SJSA1 (cell line): ENCODE measurements at regions not wholly inside any gene's neighbourhood (a gene's known extent, or its start where the extent isn't known, plus 50 kb on each side); places are given as distances from the start of the nearest gene placed in this dataset.
"Not testable (repeated sequence)": the region's sequence is repeated elsewhere in the genome, so short reads cannot be mapped to it uniquely, and the experiment has no call there.

Experiments
- DNase-seq, 2 experiments: peaks; one replicate each; pipeline ENCODE4 v3.0.0-alpha.2; 2015 to 2020; ENCODE audit warnings: low spot score in 2 of 2, low read depth in 1 of 2
- H3K27ac ChIP-seq: fragments of 250-450 bp; sonication (Bioruptor Pico); 2 replicates; pipeline ENCODE4 v1.5.1; 2020; ENCODE audit warnings: mild to moderate bottlenecking, moderate library complexity
- H3K27me3 ChIP-seq: fragments of 250-450 bp; sonication (Bioruptor Pico); replicated peaks from 2 replicates; pipeline ENCODE4 v1.5.1; 2020; ENCODE audit warnings: mild to moderate bottlenecking, moderate library complexity
- H3K36me3 ChIP-seq: fragments of 250-450 bp; sonication (Bioruptor Pico); 2 replicates; pipeline ENCODE4 v1.5.1; 2020; ENCODE audit warnings: mild to moderate bottlenecking
- H3K4me1 ChIP-seq: fragments of 250-450 bp; sonication (Bioruptor Pico); replicated peaks from 2 replicates; pipeline ENCODE4 v1.6.1; 2021; ENCODE audit warnings: mild to moderate bottlenecking
- H3K4me3 ChIP-seq: fragments of 250-450 bp; sonication (Bioruptor Pico); 2 replicates; pipeline ENCODE4 v1.5.1; 2020; ENCODE audit warnings: mild to moderate bottlenecking
- H3K9me3 ChIP-seq: fragments of 250-450 bp; sonication (Bioruptor Pico); replicated peaks from 2 replicates; pipeline ENCODE4 v1.5.1; 2020; ENCODE audit warnings: mild to moderate bottlenecking

DNA sequence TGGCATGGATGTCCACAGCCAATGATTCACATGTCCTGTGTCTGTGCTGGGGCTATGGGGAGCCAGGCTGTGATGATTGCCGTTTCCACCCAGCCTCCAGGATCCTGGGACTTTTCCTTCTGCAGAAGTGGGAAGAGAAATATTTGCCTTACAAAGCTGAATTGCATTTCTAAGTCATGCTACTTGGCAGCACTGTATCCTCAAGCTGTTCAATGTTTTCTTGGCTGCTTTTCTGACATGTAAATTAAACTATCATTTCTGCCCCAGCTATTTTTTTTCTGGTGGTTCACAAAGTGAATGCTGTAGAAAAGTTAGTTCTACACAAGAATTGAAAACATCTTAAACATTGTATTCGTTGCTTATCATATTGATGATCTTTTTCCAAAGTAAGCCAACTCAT is 51.9 kb upstream of the TCERG1L start:
- Histone ChIP-seq H3K27ac (no peak overlapping the region), H3K4me1 (no peaks in the 10 kb centered on the region), H3K4me3 (no peak overlapping the region), H3K36me3 (no peaks in the 10 kb centered on the region), H3K27me3 (no peaks in the 10 kb centered on the region), H3K9me3 (peaks cover 3% of the 10 kb centered on the region; the same call in 1 of the 2 replicates)
- no peak for DNase-seq

DNA sequence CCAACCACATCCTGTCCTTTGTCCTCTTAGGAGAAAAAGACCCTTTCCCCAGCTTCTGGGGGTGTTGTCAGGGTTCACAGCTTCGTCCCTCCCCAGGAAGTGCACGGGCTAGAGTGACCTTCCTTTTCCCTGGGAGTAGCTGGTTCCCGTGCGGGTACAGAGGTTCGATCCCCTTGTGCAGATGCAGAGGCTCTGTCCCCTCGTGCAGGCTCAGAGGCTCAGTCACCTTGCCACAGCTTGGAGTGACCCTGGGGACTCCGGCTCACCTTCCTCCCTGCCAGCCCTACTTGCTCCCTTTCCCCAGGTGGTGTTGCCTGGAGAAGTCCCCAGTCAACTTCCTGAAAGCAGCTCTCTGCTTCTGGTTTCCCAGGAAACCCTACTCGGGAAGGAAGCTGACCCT is 60.0 kb upstream of the TCERG1L start:
- peaks cover 14% of the 10 kb centered on the region; the same call in 1 of the 2 replicates for H3K9me3 ChIP-seq
- no peak overlapping the region for H3K4me3 ChIP-seq
- no peaks in the 10 kb centered on the region for H3K4me1 ChIP-seq
- H3K27me3 ChIP-seq = no peaks in the 10 kb centered on the region
- H3K27ac ChIP-seq = no peak overlapping the region
- no peaks in the 10 kb centered on the region for H3K36me3 ChIP-seq
- no peak for DNase-seq

DNA sequence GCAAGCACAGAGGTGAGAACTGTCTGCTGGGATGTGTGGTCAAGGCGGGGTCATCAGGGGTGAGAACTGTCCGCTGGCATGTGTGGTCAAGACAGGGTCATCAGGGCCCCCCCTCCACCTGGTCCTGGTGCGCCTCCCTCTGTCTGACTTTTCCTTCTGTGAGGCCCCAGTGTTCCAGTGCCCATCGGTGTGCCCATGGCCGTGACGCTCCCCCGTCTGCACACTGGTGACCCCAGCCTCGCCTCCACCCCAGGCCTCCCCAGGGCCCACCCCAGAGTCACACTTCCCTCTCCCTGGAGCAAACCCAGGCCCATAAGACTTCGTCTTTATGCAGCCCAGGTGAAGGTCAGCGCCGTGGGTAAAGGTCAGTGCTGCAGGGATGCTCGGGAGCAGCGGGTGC is 70.1 kb upstream of the TCERG1L start:
- Histone ChIP-seq H3K4me1 (no peaks in the 10 kb centered on the region), H3K27me3 (no peaks in the 10 kb centered on the region), H3K9me3 (peaks cover 4% of the 10 kb centered on the region), H3K4me3 (no peak overlapping the region), H3K36me3 (no peaks in the 10 kb centered on the region), H3K27ac (no peak overlapping the region)
- DNase-seq = no peak

DNA sequence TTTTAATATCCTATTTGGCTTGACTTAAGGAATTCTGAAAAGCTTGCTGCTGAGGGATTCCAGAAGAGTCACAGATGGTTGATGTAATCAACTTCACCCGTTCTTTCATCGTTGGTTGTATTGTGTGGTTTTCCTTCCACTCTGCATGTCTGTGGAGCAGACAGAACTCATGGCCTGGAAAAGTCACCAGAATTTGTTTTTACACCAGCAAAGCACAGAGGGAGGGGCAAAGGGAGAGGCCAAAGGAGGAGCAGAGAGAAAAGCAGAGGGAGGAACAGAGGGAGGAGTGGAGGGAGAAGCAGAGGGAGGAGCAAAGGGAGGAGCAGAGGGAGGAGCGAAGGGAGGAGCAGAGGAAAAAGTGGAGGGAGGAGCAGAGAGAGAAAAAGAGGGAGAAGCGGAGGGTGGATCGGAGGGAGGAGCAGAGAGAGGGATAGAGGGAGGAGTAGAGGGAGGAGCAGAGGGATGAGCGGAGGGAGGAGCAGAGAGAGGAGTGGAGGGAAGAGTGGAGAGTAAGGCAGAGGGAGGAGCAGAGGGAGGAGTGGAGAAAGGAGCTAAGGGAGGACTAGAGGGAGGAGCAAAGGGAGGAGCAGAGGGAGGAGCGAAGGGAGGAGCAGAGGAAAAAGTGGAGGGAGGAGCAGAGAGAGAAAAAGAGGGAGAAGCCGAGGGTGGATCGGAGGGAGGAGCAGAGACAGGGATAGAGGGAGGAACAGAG is 73.8 kb upstream of the TCERG1L start:
- H3K36me3 ChIP-seq, H3K27me3 ChIP-seq, DNase-seq, H3K4me3 ChIP-seq, H3K4me1 ChIP-seq, H3K27ac ChIP-seq, H3K9me3 ChIP-seq: not testable (repeated sequence)

DNA sequence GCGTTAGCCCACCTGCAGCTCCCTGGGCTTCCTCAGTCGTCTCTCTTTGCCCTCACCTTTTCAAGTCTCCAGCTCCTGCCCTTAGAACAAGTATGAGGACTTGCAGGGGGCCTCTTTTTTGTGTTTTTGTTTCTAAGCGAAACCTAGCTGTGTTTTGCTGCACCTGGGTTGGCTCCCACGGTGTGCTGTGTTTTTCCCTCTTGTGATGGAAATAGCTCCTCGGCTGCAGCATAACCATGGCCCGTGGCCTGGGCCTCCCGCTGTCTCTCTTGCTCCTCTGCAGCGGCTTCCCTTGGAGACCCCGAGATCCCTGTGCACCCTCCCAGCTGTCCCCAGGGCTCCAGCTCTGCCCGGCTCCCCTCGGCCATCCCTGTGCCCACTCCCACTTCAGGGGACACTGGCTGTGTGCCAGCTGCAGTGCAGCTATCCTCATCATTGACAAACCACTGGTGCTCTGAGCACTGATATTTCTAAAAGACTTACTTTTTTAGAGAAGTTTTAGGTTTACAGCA is 75.6 kb upstream of the TCERG1L start:
- H3K27me3 ChIP-seq = no peaks in the 10 kb centered on the region
- no peak for DNase-seq
- peaks cover 8% of the 10 kb centered on the region for H3K9me3 ChIP-seq
- no peak overlapping the region for H3K4me3 ChIP-seq
- H3K36me3 ChIP-seq = no peaks in the 10 kb centered on the region
- no peak overlapping the region for H3K27ac ChIP-seq
- H3K4me1 ChIP-seq = no peaks in the 10 kb centered on the region

DNA sequence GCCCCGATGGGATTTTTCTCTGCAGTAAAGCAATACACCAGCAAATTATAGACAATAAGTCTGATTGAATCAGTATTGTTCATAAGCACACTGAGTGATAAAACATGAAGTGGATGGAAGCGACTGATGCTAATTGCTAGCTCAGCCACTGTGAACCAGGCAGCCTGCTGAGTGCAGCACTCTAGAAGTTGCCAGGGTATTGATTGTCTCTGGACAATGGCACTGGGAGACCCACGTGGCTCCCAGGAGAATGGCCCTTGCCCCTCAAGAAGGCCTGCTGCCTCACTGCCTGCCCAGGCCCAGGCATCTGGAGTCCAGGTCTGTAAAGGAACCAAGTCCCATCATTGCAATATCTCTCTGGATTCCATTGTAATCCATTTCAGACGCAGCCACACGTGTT is 80.4 kb upstream of the TCERG1L start:
- Histone ChIP-seq H3K27me3 (no peaks in the 10 kb centered on the region), H3K4me3 (no peak overlapping the region), H3K27ac (no peak overlapping the region), H3K9me3 (peaks cover 3% of the 10 kb centered on the region; the same call in 1 of the 2 replicates), H3K36me3 (no peaks in the 10 kb centered on the region), H3K4me1 (no peaks in the 10 kb centered on the region)
- no peak for DNase-seq

DNA sequence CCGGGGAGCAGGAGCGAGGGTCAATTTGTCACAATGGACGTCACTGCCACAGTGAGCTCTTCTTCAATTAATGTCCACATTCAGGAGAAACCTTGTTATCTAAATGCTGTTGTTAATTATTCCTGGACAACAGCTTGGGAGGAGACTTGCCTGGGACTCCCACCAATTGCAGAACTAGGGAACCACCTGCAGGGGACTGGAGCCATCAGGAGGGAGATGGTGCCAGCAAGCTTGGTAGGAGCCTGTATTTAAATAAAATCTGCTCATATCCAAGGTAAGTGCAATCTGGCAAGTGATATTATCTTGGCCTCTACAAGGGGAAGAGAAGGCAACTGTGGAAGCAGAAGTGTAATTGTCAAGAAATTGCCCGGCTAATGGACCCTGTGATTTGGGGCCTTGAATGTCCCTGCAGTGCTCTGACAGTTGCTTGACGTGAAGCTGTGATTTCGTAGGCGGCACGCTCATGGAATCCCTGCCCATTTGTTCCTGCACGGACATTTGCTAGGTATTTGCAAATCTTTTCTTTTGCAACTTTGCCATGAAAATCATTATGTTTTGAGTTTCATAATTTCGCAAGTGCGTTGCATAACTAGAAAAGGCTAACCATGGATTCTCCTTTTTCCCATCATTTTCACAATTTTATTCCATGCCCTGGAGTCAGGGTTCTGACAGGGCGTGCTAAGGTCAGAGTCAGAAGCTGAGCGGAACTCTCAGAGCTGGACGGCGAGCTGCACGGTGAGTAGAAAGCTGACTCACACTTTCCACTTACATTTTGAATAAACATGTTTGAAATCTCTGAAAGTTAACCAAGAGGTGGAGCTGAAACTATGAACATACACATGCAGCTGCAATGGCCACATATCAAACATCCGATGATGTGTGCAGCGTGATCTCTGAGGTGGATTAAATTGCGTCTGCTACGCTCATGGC is 84.9 kb upstream of the TCERG1L start:
- H3K27me3 ChIP-seq = no peaks in the 10 kb centered on the region
- H3K27ac ChIP-seq = no peak overlapping the region
- H3K4me3 ChIP-seq = no peak overlapping the region
- no peak for DNase-seq
- H3K9me3 ChIP-seq = peaks cover 11% of the 10 kb centered on the region
- no peaks in the 10 kb centered on the region for H3K36me3 ChIP-seq
- no peaks in the 10 kb centered on the region for H3K4me1 ChIP-seq

DNA sequence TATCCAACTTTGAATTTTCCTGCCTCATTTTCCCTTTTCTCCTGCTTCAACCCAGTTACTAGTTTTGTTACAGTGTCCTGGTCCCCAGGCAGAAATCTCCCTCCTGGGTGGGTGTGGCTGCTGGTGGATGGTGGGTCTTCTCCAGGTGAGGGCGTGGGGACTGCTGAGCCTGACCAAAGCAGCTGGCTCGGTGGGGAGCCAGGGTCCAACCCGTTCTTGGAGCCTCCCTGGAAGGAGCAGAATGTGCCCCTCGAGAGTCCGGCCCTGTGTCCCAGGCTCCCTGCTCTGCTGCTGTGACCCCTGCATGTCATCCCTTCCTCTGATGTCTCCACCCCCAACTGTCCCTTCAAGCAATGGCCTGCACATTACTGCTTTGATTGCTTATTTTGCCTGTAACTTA is 86.6 kb upstream of the TCERG1L start:
- no peaks in the 10 kb centered on the region for H3K36me3 ChIP-seq
- H3K9me3 ChIP-seq = peaks cover 12% of the 10 kb centered on the region
- no peak overlapping the region for H3K4me3 ChIP-seq
- no peak overlapping the region for H3K27ac ChIP-seq
- H3K27me3 ChIP-seq = no peaks in the 10 kb centered on the region
- no peak for DNase-seq
- no peaks in the 10 kb centered on the region for H3K4me1 ChIP-seq

DNA sequence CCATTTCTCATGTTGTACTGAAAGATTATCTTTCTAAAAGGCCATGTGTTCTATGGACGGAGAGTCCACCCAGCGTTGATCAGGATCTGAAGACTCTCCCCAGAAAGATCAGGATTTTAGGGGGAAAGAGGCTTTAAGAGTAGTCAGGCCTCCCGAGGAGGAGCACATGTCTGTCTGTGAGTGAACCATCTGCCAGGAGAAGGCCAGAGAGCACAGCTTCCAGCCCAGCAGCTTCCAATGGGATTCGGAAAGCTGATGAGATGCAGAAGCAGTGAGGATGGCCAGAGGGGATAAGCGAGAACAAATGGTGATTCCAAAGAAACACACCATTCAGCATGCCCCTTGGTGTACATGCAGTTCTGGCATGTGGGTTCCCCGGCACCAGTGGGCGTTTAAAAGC is 88.5 kb upstream of the TCERG1L start:
- Histone ChIP-seq H3K36me3 (no peaks in the 10 kb centered on the region), H3K9me3 (peaks cover 12% of the 10 kb centered on the region), H3K4me3 (no peak overlapping the region), H3K27me3 (no peaks in the 10 kb centered on the region), H3K27ac (no peak overlapping the region), H3K4me1 (no peaks in the 10 kb centered on the region)
- DNase-seq = no peak

DNA sequence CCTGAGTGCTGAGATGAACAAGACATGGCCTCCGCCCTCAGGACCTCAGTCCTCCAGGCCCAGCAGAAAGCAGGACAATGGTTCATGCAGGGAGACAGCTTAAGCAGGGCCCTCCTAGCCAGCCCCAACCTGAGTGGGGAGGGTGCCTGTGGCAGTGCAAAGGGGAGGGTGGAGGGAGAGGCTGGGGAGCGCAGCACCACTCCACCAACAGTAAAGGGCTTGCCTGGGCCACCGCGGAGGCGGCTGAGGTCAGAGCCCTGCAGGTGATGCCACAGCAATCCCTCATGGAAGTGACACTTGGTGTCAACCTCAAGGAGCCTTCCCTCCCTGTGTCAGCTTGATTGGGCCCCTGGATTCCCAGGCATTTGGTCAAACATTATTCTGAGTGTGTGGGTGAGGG is 89.0 kb upstream of the TCERG1L start:
- Histone ChIP-seq H3K36me3 (no peaks in the 10 kb centered on the region), H3K27ac (no peak overlapping the region), H3K27me3 (no peaks in the 10 kb centered on the region), H3K4me1 (no peaks in the 10 kb centered on the region), H3K4me3 (no peak overlapping the region), H3K9me3 (peaks cover 12% of the 10 kb centered on the region)
- no peak for DNase-seq

DNA sequence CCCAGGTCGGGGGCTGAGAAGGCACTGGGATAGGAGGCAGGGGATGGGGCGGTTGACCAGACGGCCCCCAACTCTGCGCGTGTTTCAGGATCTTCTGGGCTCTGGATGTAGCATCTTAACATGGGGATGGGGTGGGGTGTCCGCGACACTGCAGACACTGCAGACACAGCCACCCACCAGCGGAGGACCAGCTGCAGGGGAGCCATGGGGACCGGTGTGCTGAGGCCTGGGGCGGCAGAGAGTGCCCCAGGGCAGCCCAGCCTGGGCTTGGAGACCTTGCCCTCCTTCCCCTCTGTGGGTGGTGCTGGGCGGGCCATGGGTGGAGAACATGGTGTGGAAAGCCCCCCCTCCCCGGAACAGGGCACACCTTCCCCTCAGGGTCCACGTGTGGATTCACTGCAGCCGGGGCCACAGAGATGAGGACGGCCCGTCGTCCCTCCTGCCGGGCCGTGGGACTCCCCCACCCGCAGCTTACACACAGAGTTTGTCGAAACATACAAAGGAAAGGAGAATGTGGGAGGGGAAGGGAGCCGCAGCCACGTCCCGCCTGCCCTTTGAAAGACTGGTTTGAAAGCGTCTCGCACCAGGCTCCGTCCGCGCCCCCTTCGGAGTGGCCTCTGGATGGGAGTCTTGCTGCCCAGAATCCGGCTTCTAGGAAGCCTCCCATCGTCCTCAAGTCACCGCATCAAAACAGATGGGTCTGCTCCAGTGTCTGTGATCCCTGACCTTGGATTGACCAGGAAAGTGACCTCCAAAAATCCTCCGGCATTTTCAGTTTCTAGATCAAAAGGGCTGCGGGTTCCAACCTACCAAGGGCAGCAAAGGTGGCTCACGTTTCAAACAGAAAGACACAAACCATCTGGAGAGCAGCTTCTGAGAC is 91.5 kb upstream of the TCERG1L start:
- H3K27me3 ChIP-seq = no peaks in the 10 kb centered on the region
- no peak overlapping the region for H3K4me3 ChIP-seq
- H3K27ac ChIP-seq = no peak overlapping the region
- H3K9me3 ChIP-seq = peaks cover 16% of the 10 kb centered on the region
- DNase-seq = no peak
- no peaks in the 10 kb centered on the region for H3K36me3 ChIP-seq
- no peaks in the 10 kb centered on the region for H3K4me1 ChIP-seq

DNA sequence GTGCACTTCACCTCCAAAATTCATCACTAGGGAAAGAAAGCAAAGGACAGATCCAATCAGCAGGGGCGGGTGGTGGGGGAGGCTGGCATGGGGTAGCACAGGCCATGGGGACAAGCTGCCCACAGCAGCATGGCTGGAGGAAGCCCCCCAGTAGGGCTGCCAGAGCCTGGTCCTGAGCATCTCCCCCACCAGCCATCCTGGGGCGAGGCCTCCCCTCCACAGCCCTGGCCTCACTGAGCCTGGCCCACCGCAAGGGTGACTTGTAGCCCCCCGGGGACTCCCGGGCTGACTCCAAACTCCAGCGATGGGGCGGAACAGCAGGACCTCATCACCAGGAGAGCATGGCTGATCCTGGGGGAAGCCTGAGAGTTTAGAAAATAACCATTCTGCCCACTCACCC is 92.4 kb upstream of the TCERG1L start:
- Histone ChIP-seq H3K4me3 (no peak overlapping the region), H3K4me1 (no peaks in the 10 kb centered on the region), H3K27me3 (no peaks in the 10 kb centered on the region), H3K36me3 (no peaks in the 10 kb centered on the region), H3K9me3 (peaks cover 18% of the 10 kb centered on the region), H3K27ac (no peak overlapping the region)
- no peak for DNase-seq

DNA sequence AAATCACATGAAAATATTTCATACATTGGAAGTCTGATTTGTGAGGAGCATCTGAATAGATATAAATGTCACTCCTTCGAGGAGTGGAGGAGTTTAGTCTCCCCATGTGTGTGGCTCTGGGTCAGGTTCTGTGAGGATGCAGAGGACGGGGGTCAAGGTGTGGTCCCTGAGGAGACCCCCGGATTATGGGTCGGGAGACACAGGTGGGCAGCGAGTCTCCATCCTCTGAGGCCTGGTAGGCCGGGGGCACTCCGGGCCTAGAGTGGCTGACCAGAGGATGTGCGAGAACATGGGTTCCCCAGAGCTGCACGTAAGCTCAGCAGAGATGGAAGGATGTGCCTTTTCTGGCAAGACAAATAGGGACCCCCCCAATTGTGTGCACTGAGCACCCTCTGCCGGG is 93.4 kb upstream of the TCERG1L start:
- Histone ChIP-seq H3K36me3 (no peaks in the 10 kb centered on the region), H3K27me3 (no peaks in the 10 kb centered on the region), H3K9me3 (peaks cover 18% of the 10 kb centered on the region), H3K27ac (no peak overlapping the region), H3K4me1 (no peaks in the 10 kb centered on the region), H3K4me3 (no peak overlapping the region)
- no peak for DNase-seq
